Large intestine (tissue), 3 donors: ENCODE measurements at regions not wholly inside any gene's neighbourhood (a gene's known extent, or its start where the extent isn't known, plus 50 kb on each side); places are given as distances from the start of the nearest gene placed in this dataset.
"Not testable (repeated sequence)": the region's sequence is repeated elsewhere in the genome, so short reads cannot be mapped to it uniquely, and the experiment has no call there.

Source experiments
- DNase-seq, 2 donors: peaks; one replicate each; pipeline versions ENCODE4 v3.0.0 to v3.0.0-alpha.2; 2013
- H3K27ac ChIP-seq: one replicate; pipeline ENCODE4 v1.5.1; 2013; ENCODE audit warnings: low read length
- H3K27me3 ChIP-seq: 2 replicates; pipeline ENCODE4 v1.6.1; 2013; ENCODE audit warnings: low read length; ENCODE audit not compliant: control insufficient read depth, insufficient read depth
- H3K36me3 ChIP-seq: 2 replicates; pipeline ENCODE4 v1.6.1; 2013; ENCODE audit warnings: low read length; ENCODE audit not compliant: control insufficient read depth, insufficient read depth
- H3K4me1 ChIP-seq: one replicate; pipeline ENCODE4 v1.6.1; 2013; ENCODE audit warnings: low read length; ENCODE audit not compliant: control insufficient read depth, insufficient read depth
- H3K4me3 ChIP-seq: one replicate; pipeline ENCODE4 v1.5.1; 2013; ENCODE audit warnings: low read length
- H3K9me3 ChIP-seq: one replicate; pipeline ENCODE4 v1.6.1; 2013; ENCODE audit warnings: mild to moderate bottlenecking, low read depth, low read length, moderate library complexity; ENCODE audit not compliant: control insufficient read depth
- WGBS: methylation state at CpG from one replicate; pipeline ENCODE4 v1.1.5; 2013; ENCODE audit warnings: low lambda C conversion rate; ENCODE audit not compliant: insufficient coverage; 5-methylcytosine and 5-hydroxymethylcytosine counted together

GRCh38 chr18:38670486-38670885 lies 1104.9 kb upstream of the CELF4 start:
- Histone ChIP-seq H3K4me3 (no peak overlapping the region), H3K9me3 (peaks cover 12% of the 10 kb centered on the region), H3K4me1 (peaks cover 4% of the 10 kb centered on the region), H3K27ac (peak overlapping the region; percentile 26), H3K27me3 (no peaks in the 10 kb centered on the region), H3K36me3 (no peaks in the 10 kb centered on the region)
- DNase-seq, result peak; percentile 52 to 76

GRCh38 chr18:38664929-38665328 lies 1099.3 kb upstream of the CELF4 start:
- no peak overlapping the region for H3K4me3 ChIP-seq
- no peak overlapping the region for H3K27ac ChIP-seq
- no peaks in the 10 kb centered on the region for H3K36me3 ChIP-seq
- no peaks in the 10 kb centered on the region for H3K27me3 ChIP-seq
- no CpG with 5 or more reads among the region's 1 CpG for WGBS
- no peaks in the 10 kb centered on the region for H3K9me3 ChIP-seq
- DNase-seq, result no peak
- H3K4me1 ChIP-seq, result no peaks in the 10 kb centered on the region

- no peaks in the 10 kb centered on the region for H3K4me1 ChIP-seq
- no peak overlapping the region for H3K27ac ChIP-seq
- H3K4me3 ChIP-seq, result no peak overlapping the region
- no peaks in the 10 kb centered on the region for H3K9me3 ChIP-seq
- no peak for DNase-seq
- no peaks in the 10 kb centered on the region for H3K36me3 ChIP-seq
- no peaks in the 10 kb centered on the region for H3K27me3 ChIP-seq
- WGBS, result no CpG with 5 or more reads among the region's 1 CpG
Observed at GRCh38 chr18:38663682-38664081, 1098.1 kb upstream of the CELF4 start.

GRCh38 chr18:38663270-38663669 lies 1097.7 kb upstream of the CELF4 start:
- Histone ChIP-seq H3K27me3 (no peaks in the 10 kb centered on the region), H3K27ac (no peak overlapping the region), H3K4me3 (no peak overlapping the region), H3K4me1 (no peaks in the 10 kb centered on the region), H3K9me3 (no peaks in the 10 kb centered on the region), H3K36me3 (no peaks in the 10 kb centered on the region)
- DNase-seq, result no peak

GRCh38 chr18:38654946-38655345 lies 1089.3 kb upstream of the CELF4 start:
- Histone ChIP-seq H3K4me3 (no peak overlapping the region), H3K9me3 (no peaks in the 10 kb centered on the region), H3K36me3 (no peaks in the 10 kb centered on the region), H3K4me1 (no peaks in the 10 kb centered on the region), H3K27ac (no peak overlapping the region), H3K27me3 (no peaks in the 10 kb centered on the region)
- DNase-seq, result no peak
- 88% methylated on average over 3 of the region's 8 CpGs for WGBS

- Histone ChIP-seq H3K27ac (no peak overlapping the region), H3K4me3 (no peak overlapping the region), H3K9me3 (no peaks in the 10 kb centered on the region), H3K36me3 (no peaks in the 10 kb centered on the region), H3K4me1 (no peaks in the 10 kb centered on the region), H3K27me3 (no peaks in the 10 kb centered on the region)
- DNase-seq, result no peak
- WGBS, result no CpG with 5 or more reads among the region's 4 CpGs
Observed at GRCh38 chr18:38651736-38652135, 1086.1 kb upstream of the CELF4 start.

GRCh38 chr18:38648179-38648578 lies 1082.6 kb upstream of the CELF4 start:
- H3K4me3 ChIP-seq, result no peak overlapping the region
- H3K36me3 ChIP-seq, result no peaks in the 10 kb centered on the region
- no CpG with 5 or more reads among the region's 1 CpG for WGBS
- no peaks in the 10 kb centered on the region for H3K27me3 ChIP-seq
- H3K9me3 ChIP-seq, result no peaks in the 10 kb centered on the region
- DNase-seq, result no peak
- H3K4me1 ChIP-seq, result no peaks in the 10 kb centered on the region
- no peak overlapping the region for H3K27ac ChIP-seq

- Histone ChIP-seq H3K9me3 (no peaks in the 10 kb centered on the region), H3K36me3 (no peaks in the 10 kb centered on the region), H3K4me3 (no peak overlapping the region), H3K27me3 (no peaks in the 10 kb centered on the region), H3K4me1 (no peaks in the 10 kb centered on the region), H3K27ac (no peak overlapping the region)
- no peak for DNase-seq
Observed at GRCh38 chr18:38646296-38646695, 1080.7 kb upstream of the CELF4 start.

- Histone ChIP-seq H3K4me3 (no peak overlapping the region), H3K9me3 (no peaks in the 10 kb centered on the region), H3K4me1 (no peaks in the 10 kb centered on the region), H3K27ac (no peak overlapping the region), H3K36me3 (no peaks in the 10 kb centered on the region), H3K27me3 (no peaks in the 10 kb centered on the region)
- DNase-seq, result no peak
- 90% methylated on average over 2 of the region's 4 CpGs for whole genome bisulfite sequencing
Observed at GRCh38 chr18:38644875-38645641, 1079.5 kb upstream of the CELF4 start.

GRCh38 chr18:38642711-38643110 lies 1077.1 kb upstream of the CELF4 start:
- DNase-seq, result no peak
- no peak overlapping the region for H3K4me3 ChIP-seq
- H3K9me3 ChIP-seq, result no peaks in the 10 kb centered on the region
- H3K36me3 ChIP-seq, result no peaks in the 10 kb centered on the region
- WGBS, result 80% methylated on average over 1 of the region's 3 CpGs
- no peaks in the 10 kb centered on the region for H3K4me1 ChIP-seq
- H3K27me3 ChIP-seq, result no peaks in the 10 kb centered on the region
- no peak overlapping the region for H3K27ac ChIP-seq

- H3K4me1 ChIP-seq, H3K27ac ChIP-seq, H3K36me3 ChIP-seq, H3K9me3 ChIP-seq, H3K27me3 ChIP-seq, H3K4me3 ChIP-seq, DNase-seq: not testable (repeated sequence)
- WGBS, result no CpG with 5 or more reads among the region's 9 CpGs
Observed at GRCh38 chr18:38639700-38640099, 1074.1 kb upstream of the CELF4 start.
